HG03432 (cell line): ENCODE measurements at regions not wholly inside any gene's neighbourhood (a gene's known extent, or its start where the extent isn't known, plus 50 kb on each side); places are given as distances from the start of the nearest gene placed in this dataset.
"Not testable (repeated sequence)": the region's sequence is repeated elsewhere in the genome, so short reads cannot be mapped to it uniquely, and the experiment has no call there.

Source experiments
- ATAC-seq: cut with Tn5 transposase; IDR thresholded peaks from one replicate; pipeline ENCODE4 v1.9.1; 2021; ENCODE audit warnings: mild to moderate bottlenecking, moderate library complexity; ENCODE audit not compliant: unreplicated experiment

- ATAC-seq, result no peak
These were observed 746.6 kb downstream of the UQCRFS1 start for GRCh38 chr19:28466107-28467045.

DNA sequence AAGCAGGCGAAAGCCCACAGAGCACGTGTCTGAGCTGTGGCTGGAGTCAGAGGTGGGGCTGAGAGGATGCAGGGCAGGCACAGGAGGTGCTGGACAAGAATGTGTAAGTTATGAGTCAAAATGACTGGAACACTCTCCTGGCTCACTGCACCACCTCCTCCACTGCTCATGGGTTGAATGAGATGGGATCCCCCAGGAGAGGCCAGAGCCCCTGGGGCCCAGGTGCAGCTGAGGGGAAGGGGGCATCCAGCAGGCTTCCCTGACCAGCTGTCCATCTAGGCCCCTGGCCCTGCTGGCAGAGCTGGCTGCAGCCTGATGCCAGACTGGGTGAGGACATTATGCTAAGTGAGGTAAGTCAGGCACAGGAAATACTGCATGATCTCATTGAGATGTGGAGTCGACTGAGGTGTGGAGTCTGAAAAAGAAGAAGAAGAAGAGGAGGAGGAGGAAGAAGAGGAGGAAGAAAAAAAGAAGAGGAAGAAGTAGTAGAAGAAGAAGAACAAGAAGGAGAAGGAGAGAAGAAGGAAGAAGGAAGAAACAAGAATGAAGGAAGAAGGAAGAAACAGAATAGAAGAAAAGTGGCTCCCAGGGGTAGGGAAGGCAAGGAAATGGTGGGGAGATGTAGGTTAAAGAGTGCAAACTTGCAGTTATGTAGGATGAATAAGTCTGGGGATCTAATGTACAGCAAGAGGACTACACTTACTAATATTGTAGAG, 747.4 kb downstream of the UQCRFS1 start:
- no peak for ATAC-seq

- ATAC-seq, result no peak
These were observed 749.4 kb downstream of the UQCRFS1 start for GRCh38 chr19:28463493-28464053.

DNA sequence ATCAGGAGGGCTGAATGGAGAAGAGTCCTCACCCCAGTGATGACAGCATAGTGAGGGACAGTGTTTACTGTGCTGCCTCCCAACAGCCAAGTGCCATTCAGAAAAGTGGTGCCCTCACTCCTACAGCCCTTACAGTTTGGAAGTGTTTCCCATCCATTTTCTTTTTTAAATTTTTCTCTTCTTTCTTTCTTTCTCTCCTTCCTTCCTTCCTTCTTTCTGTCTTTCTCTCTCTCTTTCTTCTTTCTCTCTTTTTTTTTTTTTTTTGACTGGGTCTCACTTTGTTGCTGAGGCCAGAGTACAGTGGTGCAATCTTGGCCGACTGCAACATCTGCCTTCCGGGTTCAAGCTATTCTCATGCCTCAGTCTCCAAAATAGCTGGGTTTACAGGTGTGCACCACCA, 755.3 kb downstream of the UQCRFS1 start:
- no peak for ATAC-seq

DNA sequence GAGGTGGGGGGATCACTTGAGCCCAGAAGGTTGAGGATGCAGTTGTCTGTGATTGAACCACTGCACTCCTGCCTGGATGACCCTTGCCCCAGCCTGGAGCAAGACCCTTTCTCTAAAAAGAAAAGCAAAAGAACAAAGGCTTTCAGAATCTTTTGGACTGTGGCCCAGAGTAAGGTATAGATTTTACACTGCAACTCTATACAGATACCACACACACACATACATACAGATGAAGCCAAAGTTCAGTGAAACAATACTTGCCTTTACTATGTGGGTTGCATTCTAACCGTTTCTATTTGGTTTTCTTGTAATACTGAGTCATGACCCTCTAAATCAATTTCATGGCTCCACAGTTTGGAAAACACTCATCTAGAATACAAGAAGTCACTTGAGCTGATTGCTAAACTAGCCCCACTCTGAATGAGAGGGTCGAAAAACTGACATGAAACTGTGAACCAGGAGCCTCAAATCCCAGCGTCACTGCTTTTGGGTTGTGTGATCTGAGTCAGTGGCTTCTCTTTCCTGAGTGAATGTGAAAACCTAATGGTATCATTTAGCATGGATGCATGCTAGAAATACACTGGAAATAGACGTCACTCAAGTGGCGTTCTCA, 756.1 kb downstream of the UQCRFS1 start:
- no peak for ATAC-seq

- ATAC-seq, result no peak
These were observed 756.7 kb downstream of the UQCRFS1 start for GRCh38 chr19:28456252-28456651.

GRCh38 chr19:28454083-28454482, 758.9 kb downstream of the UQCRFS1 start:
- ATAC-seq, result no peak

DNA sequence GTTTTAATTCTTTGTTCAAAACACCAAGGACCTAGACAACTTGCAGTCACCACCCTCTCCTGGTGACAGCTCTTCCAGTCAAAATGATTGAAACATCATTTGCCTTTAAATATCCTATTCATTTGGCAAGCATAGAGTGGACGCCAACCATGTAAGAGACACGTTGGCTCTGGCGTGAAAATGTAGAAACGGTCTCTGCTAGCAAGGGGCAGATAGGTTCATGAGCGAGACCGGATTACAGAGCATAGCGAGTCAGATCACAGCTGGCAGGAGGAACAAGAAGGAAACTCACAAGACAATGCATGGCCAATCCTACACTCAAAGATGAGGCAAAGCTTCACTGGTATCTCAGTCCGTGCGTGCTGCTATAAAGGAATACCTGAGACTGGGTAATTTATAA, 759.5 kb downstream of the UQCRFS1 start:
- ATAC-seq, result no peak

GRCh38 chr19:28449803-28450202, 763.1 kb downstream of the UQCRFS1 start:
- no peak for ATAC-seq

DNA sequence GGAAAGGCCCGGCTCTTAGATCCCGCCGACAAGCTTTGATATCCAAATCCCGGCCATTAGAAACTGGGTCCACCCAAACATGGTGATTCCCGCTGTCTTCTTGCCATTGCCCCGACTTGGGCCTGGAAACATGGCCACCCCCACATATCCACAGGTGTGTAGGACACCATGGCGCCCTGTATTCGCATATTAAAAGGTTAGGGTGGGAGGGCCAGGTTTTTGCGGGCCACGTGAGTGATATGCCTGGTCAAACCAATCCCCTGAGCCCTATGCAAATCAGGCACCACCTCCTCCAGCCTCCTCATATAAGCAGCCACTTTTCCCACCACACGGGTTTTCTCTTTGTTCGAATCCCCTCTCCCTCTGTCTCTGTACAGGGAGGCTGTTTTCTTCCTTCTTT, 766.4 kb downstream of the UQCRFS1 start:
- ATAC-seq, result no peak

DNA sequence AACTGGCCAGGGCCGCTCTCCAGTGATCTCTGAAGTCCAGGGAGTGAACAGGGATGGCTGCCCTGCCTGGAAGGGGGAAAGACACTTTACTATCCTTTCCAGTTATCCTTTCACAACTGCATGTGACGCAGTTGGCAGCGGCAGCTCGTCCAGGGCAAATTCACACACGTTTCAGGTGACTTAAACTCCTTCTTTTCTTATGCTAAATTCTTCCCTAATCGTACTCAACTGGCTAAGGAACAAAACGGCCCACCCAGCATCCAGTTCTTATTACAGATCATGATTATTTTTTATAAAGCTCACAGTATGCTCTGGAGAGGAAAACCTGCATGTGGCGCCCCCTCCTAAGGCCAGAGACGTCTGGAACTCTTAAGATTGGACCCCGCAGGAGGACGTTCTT, 767.1 kb downstream of the UQCRFS1 start:
- ATAC-seq, result no peak

DNA sequence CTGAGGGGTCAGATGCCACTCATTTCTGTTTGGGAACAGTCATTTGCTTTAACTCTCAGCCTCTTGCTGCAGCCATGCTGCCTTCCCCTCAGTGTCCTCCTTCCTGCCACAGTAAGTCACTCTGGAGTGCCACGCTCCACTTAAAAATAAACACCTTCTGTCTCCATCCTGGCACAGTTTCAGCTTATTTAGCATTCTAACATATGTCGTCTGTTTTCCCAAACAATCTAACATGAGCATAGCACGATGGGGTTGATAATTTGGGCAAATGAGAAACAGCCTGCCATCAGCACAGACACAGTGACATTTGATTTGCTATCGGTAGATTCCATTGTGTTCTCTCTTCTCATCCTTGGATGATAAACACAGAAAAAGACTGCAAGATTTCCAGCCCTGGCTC, 768.6 kb downstream of the UQCRFS1 start:
- no peak for ATAC-seq

- ATAC-seq, result no peak
These were observed 769.6 kb downstream of the UQCRFS1 start for GRCh38 chr19:28443361-28443760.

DNA sequence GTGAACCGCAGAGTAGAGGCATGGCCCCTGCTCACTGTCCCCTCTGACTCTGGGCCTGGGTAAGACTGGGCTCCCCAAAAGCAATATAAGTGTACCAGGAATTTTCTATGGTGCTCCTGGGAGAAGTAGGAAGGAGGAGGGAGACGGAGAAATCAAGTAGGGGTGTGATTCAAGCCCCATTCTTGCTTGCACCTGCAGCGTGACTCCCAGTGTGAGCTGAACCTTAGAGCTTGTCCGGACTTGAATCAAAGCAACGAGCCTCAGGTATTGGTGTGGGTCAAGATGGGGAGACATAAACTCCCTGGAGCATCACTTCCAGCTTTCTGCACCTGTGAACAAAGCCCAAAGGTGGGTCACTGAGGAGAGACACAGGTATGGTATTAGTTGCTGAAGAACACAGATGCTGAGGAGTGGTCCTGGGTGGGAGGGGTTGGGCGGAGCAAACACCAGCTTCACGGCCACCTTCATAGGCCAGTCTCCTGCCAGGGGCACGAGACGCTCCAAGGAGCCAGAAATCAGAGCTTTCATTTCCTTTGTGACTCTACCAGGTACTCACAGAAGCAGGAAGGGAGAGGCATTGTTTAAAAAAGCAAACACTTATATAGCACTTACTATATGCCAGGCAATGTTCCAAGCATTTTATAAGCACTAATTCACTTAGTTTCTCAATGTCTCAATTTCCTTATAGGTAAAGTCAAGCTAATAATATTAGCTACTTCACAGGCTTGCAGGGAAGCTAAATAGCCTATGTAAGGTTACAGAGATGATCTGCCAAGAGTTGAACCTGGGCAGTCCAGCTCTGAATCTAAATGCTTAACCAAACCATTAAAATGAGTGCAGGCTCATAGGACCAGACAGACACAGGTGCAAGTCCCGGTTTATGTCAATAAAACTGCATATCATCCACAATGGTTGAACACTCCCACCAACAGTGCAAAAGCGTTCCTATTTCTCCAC, 775.3 kb downstream of the UQCRFS1 start:
- no peak for ATAC-seq

GRCh38 chr19:28436320-28436719, 776.6 kb downstream of the UQCRFS1 start:
- ATAC-seq, result no peak

GRCh38 chr19:28435551-28436271, 777.2 kb downstream of the UQCRFS1 start:
- ATAC-seq, result no peak

GRCh38 chr19:28434794-28435193, 778.2 kb downstream of the UQCRFS1 start:
- not testable (repeated sequence) for ATAC-seq

- not testable (repeated sequence) for ATAC-seq
These were observed 778.6 kb downstream of the UQCRFS1 start for GRCh38 chr19:28434365-28434764.

DNA sequence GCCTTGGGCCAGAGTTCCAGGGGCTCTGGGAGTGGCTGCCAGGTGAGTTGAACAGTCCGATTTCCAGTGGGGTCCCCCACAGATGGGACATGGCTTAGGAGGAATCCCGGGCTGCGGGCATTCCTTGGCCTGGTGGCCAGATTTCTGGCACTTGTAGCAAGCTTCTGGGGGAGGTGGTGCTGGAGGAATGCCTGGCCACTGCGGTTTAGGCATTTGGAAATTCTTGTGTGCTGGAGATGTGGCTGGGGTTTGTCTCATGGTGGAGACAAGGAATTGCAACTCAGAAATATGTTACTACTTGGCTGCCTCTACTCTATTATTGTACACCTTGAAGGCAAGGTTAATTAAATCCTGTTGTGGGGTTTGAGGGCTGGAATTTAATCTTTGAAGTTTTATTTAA, 779.8 kb downstream of the UQCRFS1 start:
- not testable (repeated sequence) for ATAC-seq

GRCh38 chr19:28430214-28430613, 782.7 kb downstream of the UQCRFS1 start:
- no peak for ATAC-seq
